ENCODE measurements at regions not wholly inside any gene's neighbourhood (a gene's known extent, or its start where the extent isn't known, plus 50 kb on each side); places are given as distances from the start of the nearest gene placed in this dataset.

DNA sequence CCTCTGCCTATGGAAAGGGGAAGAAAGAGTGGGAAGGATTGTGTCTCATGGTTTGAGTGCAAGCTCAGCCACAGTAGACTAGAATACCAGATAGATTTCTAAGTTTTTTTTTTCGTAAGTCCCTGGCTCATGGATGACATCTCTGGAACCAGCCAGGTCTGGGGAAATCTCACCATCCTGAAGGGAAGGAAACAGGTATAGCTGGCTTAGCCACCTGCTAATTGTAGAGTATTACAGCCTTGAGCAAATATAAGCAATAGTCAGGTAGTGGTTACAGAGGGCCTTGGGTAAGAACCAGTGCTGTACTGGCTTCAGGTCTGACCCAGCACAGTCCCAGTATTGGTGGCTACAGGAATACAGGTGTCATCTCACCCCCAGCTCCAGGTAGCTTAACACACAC, 500.9 kb upstream of the PRMT6 start:
- H3K27ac ChIP-seq = no peak overlapping the region
- TF ChIP-seq ZFX (IDR thresholded peaks at IDR 0.05; ENCODE audit: borderline replicate concordance) = no peak
- TF ChIP-seq, protein P1, sequence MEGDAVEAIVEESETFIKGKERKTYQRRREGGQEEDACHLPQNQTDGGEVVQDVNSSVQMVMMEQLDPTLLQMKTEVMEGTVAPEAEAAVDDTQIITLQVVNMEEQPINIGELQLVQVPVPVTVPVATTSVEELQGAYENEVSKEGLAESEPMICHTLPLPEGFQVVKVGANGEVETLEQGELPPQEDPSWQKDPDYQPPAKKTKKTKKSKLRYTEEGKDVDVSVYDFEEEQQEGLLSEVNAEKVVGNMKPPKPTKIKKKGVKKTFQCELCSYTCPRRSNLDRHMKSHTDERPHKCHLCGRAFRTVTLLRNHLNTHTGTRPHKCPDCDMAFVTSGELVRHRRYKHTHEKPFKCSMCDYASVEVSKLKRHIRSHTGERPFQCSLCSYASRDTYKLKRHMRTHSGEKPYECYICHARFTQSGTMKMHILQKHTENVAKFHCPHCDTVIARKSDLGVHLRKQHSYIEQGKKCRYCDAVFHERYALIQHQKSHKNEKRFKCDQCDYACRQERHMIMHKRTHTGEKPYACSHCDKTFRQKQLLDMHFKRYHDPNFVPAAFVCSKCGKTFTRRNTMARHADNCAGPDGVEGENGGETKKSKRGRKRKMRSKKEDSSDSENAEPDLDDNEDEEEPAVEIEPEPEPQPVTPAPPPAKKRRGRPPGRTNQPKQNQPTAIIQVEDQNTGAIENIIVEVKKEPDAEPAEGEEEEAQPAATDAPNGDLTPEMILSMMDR (IDR thresholded peaks at IDR 0.05) = no peak

DNA sequence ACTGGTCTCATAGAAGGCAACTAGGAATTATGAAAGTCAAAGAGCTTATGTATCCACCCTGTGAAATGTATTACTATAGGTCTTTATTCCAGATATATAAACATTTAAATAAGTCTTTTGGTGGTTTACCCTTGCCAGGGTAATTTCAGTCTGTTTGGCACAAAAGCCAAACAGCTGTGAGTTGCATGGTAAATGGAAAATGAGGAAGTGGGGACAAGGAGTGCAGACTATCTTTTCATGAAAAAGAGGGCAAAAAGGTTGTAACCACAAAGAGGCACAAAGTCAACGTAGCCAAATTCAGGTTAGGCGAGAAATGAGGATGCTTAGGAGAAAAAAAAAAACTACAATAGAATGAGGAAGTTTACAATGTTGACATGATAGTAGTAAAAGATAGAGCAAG, 492.3 kb upstream of the PRMT6 start:
- no peak overlapping the region for H3K27ac ChIP-seq
- no peak for TF ChIP-seq ZFX (IDR thresholded peaks at IDR 0.05; ENCODE audit: borderline replicate concordance)
- TF ChIP-seq, protein P1 (IDR thresholded peaks at IDR 0.05) = no peak

DNA sequence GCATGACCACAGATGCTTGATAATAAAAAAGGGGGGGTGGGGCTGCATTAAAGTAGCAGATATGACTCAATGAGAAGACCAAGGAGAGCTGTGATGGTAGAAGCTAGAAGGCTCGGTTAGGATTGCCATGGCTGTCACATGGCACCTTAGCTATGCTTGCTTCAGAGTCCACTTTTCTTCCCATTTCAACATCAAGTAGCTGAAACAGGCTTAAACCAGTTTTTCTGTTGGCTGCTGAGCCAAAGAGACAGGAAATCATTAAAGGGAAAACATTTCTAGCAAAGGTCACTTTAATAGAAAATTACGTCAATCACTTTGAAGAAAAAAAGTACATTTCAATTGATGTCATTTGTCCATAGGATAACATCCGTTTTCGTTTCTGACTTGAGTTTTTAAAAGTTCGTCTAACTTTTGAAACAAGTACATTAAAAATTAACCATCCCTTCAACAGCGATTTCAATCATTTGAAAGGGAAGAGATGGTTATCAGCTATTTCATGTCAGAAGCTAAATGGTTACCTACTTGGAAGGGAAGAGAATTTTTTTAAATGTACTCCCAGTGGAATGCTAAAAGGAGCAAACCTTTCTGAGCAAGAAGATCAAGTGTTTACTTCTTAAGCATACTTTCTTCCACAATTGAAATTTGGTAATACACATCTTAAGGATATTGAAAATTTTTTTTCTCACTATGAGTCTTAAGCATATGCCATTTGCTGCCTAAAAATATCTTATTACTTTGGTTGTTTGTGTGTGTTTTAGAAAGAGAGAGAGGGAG, 488.1 kb upstream of the PRMT6 start:
- H3K27ac ChIP-seq = no peak overlapping the region
- no peak for TF ChIP-seq ZFX (IDR thresholded peaks at IDR 0.05; ENCODE audit: borderline replicate concordance)
- TF ChIP-seq, protein P1 (IDR thresholded peaks at IDR 0.05) = no peak

DNA sequence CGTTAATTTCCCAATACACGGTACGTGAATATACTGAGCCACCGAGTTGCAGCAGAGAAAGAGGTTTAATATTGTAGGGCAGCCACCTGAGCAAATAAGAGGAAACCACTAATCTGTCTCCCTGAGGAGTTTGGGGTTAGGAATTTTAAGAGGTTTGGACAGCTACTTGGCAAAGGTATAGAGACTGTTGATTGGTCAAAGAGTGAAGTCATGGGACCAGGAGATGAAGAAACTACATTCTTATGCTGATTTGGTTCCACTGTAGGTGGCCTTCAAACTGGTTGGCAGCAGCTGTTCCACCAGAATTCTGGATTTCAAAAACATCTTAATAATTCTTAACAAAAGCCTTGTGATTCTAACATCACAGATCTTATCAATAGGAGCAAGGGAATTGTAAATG, 485.4 kb upstream of the PRMT6 start:
- no peak overlapping the region for H3K27ac ChIP-seq
- TF ChIP-seq, protein P1 (IDR thresholded peaks at IDR 0.05) = no peak

DNA sequence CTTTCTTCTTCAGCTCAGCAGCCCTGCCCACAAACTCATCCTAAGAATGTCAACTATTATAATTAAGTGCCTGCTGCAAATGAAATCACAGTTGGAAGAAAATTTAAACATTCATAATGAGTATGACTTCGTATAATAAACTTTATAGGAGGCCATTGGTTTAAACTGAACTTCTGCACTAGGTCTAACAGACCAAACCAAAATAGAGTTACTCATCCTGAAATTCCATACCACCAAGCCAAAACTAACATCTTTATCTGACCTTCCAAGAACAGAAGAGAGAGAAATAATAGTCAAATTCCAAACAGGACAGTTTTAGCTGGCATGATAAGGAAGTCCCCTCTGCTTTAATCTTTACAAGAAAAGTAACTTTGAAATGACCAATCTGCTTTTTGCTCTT, 472.4 kb upstream of the PRMT6 start:
- H3K27ac ChIP-seq = no peak overlapping the region
- TF ChIP-seq, protein P1 (IDR thresholded peaks at IDR 0.05) = no peak
- TF ChIP-seq ZFX (IDR thresholded peaks at IDR 0.05; ENCODE audit: borderline replicate concordance) = no peak

DNA sequence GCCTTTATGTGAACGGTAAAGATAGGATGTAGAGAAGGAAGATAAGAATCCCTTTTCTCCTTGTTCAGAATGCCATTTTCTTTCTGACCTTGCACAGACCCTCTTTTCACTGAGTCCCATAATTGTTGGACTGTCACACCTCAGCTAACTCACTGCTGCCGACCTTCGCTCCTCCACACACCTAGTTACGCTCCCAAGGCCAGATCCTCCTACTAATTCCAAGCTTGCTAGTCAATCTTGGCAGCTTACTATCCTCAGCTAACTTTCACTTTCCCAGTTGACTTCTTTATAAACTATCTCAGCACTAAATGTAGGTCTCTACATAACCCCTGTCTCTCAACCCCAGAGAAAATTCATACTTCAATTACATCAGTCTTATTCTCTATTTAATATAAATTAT, 471.8 kb upstream of the PRMT6 start:
- no peak for TF ChIP-seq ZFX (IDR thresholded peaks at IDR 0.05; ENCODE audit: borderline replicate concordance)
- TF ChIP-seq, protein P1 (IDR thresholded peaks at IDR 0.05) = no peak
- H3K27ac ChIP-seq = no peak overlapping the region

DNA sequence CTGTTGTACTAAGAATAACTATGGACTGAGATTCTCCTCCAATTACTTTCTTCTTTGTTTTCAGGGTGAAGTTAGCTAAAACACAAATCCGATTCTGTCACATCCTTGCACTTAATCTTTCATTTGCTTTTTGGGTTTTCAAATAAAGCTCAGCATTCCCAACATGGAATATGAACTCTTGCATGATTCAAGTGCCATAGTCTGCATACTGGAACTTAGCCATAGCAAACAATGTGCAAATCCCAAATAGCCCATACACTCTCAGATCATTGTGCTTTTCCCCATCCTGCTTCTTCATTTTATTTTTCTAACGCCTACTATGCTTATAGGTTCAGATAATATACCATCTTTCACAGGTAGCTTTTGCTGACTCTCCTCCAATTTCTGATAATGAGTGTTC, 455.8 kb upstream of the PRMT6 start:
- no peak for TF ChIP-seq ZFX (IDR thresholded peaks at IDR 0.05; ENCODE audit: borderline replicate concordance)
- TF ChIP-seq, protein P1 (IDR thresholded peaks at IDR 0.05) = no peak
- no peak overlapping the region for H3K27ac ChIP-seq
